GM12874 (cell line): ENCODE measurements at regions not wholly inside any gene's neighbourhood (a gene's known extent, or its start where the extent isn't known, plus 50 kb on each side); places are given as distances from the start of the nearest gene placed in this dataset.

Source experiments
- TF ChIP-seq, protein P1 (sequence below): IDR thresholded peaks from 2 replicates; pipeline ENCODE4 v1.5.1; 2011; ENCODE audit warnings: low read depth, mild to moderate bottlenecking, control low read depth, low read length, moderate library complexity; ENCODE audit not compliant: insufficient read depth

DNA sequence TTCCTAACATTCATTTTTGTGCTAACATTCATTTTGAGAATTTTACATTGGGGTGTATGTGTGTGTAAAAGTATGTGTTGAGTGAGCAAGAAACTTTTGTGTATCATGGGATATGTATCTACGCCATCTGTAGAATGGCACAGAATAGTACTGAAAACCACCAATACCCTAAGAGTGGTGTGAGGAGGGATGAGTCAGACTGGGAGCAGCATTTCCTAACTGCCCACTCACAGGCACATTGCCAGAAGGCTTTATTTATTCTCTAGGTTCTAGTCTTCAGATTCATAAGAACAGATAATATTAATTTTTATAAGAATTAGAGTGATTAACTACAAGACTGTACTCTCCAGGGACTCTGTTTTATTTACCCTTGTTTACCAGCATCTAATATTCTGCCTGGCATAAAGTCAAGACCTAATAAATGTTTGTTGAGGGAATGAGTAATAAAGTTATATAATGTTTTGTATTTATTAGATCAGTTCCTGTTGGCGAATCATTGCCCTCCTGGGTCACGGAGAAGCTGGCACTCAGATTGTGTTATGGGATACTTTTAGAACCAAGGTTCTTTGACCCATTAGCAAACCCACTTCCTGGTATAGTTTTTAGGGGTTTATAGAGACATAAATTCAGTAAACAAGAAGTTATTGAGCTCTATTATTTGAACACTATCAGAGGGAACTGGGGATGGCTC lies 159.1 kb upstream of the PPP2R2B start:
- TF ChIP-seq, protein P1, sequence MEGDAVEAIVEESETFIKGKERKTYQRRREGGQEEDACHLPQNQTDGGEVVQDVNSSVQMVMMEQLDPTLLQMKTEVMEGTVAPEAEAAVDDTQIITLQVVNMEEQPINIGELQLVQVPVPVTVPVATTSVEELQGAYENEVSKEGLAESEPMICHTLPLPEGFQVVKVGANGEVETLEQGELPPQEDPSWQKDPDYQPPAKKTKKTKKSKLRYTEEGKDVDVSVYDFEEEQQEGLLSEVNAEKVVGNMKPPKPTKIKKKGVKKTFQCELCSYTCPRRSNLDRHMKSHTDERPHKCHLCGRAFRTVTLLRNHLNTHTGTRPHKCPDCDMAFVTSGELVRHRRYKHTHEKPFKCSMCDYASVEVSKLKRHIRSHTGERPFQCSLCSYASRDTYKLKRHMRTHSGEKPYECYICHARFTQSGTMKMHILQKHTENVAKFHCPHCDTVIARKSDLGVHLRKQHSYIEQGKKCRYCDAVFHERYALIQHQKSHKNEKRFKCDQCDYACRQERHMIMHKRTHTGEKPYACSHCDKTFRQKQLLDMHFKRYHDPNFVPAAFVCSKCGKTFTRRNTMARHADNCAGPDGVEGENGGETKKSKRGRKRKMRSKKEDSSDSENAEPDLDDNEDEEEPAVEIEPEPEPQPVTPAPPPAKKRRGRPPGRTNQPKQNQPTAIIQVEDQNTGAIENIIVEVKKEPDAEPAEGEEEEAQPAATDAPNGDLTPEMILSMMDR, result no peak

DNA sequence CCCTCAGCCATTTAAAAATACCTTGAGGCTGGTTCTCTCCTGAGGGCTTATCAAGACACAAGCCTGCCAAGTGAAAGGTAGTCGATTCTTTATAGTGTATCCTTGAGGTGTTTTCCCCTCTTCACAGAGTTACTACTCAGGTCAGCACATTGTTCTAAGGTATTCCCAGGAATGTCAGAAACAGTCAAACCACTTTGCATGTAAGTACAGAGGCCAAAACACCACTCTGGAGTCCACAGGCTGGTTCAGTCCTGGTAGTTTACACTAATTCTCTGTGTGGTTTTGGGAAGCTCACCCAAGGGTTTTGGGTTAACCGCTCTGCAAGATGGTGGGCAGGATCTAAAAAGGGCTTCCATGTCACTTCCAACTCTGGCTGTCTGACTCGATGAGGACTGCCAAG lies 162.3 kb upstream of the PPP2R2B start:
- TF ChIP-seq, protein P1, result no peak

DNA sequence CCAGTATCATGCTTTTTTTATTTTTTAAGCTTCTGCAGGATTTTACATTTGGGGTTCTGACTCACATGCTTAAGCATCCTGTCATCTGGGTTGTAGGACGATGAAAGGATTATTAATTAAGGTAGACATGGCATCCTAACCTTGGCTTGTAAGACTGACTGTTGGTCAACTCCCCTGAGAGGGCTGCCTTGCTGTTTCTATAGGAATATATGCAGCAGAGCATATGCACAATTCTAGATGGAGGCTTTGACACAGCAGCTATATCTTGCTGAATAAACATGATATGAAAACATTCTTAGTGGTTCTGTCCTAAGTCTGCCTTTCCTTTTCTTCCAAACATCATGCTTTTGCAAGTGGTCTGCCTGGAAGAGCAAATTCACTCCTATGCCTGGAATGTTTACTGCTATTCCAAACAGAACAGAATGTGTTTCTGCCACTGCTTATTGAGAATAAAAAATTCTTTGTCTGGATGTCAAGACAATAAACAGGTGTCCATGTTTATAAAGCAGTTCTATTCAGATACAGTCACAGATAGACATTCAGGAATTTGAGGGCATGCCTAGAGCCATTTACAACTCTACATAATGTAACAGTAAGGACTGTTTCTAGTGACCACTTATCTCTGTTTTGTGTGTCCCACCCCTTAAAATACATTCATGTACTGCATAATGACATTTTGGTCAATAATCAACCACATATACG lies 166.2 kb upstream of the PPP2R2B start:
- TF ChIP-seq, protein P1, result no peak

DNA sequence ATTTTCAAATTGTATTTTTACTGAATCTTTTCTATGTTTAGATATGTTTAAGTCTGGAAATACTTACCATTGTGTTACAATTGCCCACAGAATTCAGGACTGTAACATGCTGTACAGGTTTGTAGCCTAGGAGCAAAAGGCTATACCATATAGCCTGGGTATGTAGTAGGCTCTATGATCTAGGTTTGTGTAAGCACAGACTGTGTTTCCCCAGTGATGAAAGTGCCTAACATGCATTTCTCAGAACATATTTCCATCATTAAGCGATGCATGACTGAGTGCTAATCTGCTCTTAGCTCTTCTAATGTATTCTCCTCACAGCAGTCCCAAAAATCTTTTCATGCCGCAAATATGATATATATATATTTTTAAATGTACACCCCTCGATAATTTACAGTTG lies 166.7 kb upstream of the PPP2R2B start:
- TF ChIP-seq, protein P1, result no peak

DNA sequence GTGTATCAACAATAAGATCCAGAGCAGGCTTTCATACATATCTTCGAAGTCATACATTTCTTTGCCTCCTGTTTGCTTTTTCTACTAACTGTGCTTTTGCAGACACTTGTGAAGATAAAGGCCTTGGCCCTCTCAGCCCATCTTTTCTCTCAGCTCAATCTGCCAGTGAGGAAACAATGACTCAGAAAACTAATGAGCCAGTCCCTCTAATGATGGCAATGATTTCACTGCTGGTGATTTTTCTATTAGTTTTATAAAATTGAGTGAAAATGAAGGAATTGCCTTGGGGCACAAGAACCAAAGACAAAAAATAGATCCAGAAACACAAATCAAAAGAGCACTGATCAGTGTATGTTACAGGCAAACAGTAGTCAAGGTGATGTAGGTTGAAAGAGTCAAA lies 167.7 kb upstream of the PPP2R2B start:
- TF ChIP-seq, protein P1, result no peak

DNA sequence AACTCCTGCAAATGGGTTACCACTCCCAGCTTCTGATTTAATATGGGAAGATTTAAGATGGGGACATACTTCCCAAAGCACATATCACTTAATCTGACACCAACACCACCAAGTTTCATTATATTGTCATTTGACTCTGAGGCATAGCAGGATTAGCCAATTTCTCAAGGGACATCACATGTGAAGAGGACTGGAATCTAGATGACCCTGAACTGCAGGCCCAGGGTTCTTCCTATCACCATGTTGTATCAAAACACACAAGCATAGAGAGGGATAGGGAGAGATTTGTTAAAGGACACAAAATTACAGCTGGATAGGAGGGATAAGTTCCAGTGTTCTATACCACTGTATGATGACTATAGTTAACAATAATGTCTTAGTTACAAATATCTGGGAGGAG lies 168.3 kb upstream of the PPP2R2B start:
- TF ChIP-seq, protein P1, result no peak

DNA sequence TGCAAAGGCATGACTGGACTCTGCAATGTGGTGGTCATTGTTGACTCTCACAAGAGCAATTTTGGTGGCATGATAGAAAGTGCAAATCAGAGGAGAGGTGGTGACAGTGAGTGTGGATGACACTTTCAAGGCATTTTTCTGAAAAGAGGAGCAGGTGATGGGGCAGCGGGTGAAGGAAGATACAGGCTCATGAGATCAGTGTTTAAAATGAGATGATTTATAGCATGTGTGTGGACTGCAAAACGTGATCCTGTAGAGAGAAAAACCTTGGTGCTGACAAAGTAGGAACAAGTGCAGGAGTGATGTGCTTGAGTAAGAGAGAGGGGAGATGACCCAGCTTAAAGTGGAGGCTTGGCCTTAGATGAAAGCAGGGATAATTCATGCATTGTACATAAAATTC lies 171.2 kb upstream of the PPP2R2B start:
- TF ChIP-seq, protein P1, result no peak
